Ovary (tissue), 7 donors: ENCODE measurements at regions not wholly inside any gene's neighbourhood (a gene's known extent, or its start where the extent isn't known, plus 50 kb on each side); places are given as distances from the start of the nearest gene placed in this dataset.

Source experiments
- DNase-seq, 5 donors: peaks; one replicate each; pipeline ENCODE4 v3.0.0-alpha.2; 2019 to 2020
- H3K27ac ChIP-seq, 2 donors: fragments of 200-600 bp; one replicate each; pipeline versions ENCODE4 v1.5.1 to v1.8.0; 2019 to 2022
- H3K27me3 ChIP-seq: fragments of 200-600 bp; one replicate; pipeline ENCODE4 v1.8.0; 2022
- H3K36me3 ChIP-seq: fragments of 200-600 bp; sonication (generic); one replicate; pipeline ENCODE4 v1.5.1; 2019
- H3K4me1 ChIP-seq: one replicate; pipeline ENCODE4 v1.8.1; 2013; ENCODE audit warnings: mild to moderate bottlenecking, moderate library complexity; ENCODE audit not compliant: insufficient read depth
- H3K4me3 ChIP-seq: fragments of 200-600 bp; sonication (generic); one replicate; pipeline ENCODE4 v1.5.1; 2017
- H3K9me3 ChIP-seq, 2 donors: fragments of 200-600 bp in 1 of 2; sonication (generic) in 1 of 2; one replicate each; pipeline versions ENCODE4 v1.5.1 to v1.8.1; 2013 to 2019; ENCODE audit warnings: mild to moderate bottlenecking in 1 of 2, moderate library complexity in 1 of 2
- EP300 ChIP-seq: sonication (generic); formaldehyde crosslinking; IDR thresholded peaks from one replicate; pipeline ENCODE4 v1.6.1; 2017; ENCODE audit warnings: antibody characterized with exemption
- POLR2A ChIP-seq: fragments of 450-650 bp; IDR thresholded peaks from one replicate; pipeline ENCODE4 v1.6.1; 2017; ENCODE audit warnings: antibody characterized with exemption, mild to moderate bottlenecking, moderate library complexity
- WGBS, 3 donors: extraction: QIAGEN DNeasy Blood & Tissue Kit in 1 of 3; methylation state at CpG; one replicate each; pipeline versions ENCODE4 v1.1.5 to v1.1.7; 2013 to 2017; 5-methylcytosine and 5-hydroxymethylcytosine counted together
- intact Hi-C, 4 donors: fragments of 100-400 bp; cut with DNase I; formaldehyde crosslinking; loops; one replicate each; pipeline versions ENCODE4 v1.11.0 to v1.15.1; 2022 to 2023
- TF ChIP-seq, protein P1 (sequence below), 3 donors: fragments of 450-650 bp in 2 of 3; fragments of 200-600 bp in 1 of 3; IDR thresholded peaks; one replicate each; pipeline versions ENCODE4 v1.5.1 to v1.8.0; 2016 to 2022; ENCODE audit warnings: antibody characterized with exemption in 3 of 3, mild to moderate bottlenecking in 1 of 3
- donor health status: DM: no; HTN: no; CAD: no; lungs with moderate emphysema.
- donor health status: DM: no; HTN: no; CAD: no.
- donor health status: Bipolar disorder and iron deficiency.
- donor health status: DM: no; HTN: no; CAD: no.
- donor health status: DM: yes; HTN: yes; CAD: no.

DNA sequence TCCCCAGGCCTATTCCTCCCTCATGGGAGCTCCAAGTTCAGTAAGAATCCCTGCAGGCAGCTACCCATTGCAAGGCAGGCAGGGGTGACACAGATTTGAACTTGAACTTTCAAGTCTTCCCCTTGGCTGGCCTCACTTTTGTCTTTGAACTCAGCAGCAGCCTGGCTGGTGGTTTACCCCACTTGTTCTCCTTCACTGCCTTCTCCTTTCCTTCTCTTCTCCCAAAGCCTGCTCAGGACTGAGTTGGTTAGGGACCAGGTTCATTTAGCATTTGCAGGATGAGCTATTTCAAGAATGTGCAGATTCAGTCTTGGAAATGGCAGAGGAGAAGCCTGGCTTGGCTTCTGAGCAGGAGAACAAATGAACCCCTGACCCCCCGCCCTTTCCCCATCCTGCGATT, 67.7 kb upstream of the TBX3 start:
- no peak overlapping the region for H3K27ac ChIP-seq
- no peak for DNase-seq
- H3K9me3 ChIP-seq, result no peaks in the 10 kb centered on the region
- intact Hi-C loops, result no loop called here
- no peaks in the 10 kb centered on the region for H3K36me3 ChIP-seq
- no peak overlapping the region for H3K4me3 ChIP-seq
- no peak for TF ChIP-seq POLR2A
- TF ChIP-seq, protein P1, sequence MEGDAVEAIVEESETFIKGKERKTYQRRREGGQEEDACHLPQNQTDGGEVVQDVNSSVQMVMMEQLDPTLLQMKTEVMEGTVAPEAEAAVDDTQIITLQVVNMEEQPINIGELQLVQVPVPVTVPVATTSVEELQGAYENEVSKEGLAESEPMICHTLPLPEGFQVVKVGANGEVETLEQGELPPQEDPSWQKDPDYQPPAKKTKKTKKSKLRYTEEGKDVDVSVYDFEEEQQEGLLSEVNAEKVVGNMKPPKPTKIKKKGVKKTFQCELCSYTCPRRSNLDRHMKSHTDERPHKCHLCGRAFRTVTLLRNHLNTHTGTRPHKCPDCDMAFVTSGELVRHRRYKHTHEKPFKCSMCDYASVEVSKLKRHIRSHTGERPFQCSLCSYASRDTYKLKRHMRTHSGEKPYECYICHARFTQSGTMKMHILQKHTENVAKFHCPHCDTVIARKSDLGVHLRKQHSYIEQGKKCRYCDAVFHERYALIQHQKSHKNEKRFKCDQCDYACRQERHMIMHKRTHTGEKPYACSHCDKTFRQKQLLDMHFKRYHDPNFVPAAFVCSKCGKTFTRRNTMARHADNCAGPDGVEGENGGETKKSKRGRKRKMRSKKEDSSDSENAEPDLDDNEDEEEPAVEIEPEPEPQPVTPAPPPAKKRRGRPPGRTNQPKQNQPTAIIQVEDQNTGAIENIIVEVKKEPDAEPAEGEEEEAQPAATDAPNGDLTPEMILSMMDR (IDR thresholded peaks at IDR 0.05), result no peak
- TF ChIP-seq EP300, result no peak
- H3K4me1 ChIP-seq, result peaks cover 3% of the 10 kb centered on the region
- H3K27me3 ChIP-seq, result no peaks in the 10 kb centered on the region
- 51 to 75% (median 57%) methylated on average over 2 of the region's 2 CpGs for WGBS, 3 donors

DNA sequence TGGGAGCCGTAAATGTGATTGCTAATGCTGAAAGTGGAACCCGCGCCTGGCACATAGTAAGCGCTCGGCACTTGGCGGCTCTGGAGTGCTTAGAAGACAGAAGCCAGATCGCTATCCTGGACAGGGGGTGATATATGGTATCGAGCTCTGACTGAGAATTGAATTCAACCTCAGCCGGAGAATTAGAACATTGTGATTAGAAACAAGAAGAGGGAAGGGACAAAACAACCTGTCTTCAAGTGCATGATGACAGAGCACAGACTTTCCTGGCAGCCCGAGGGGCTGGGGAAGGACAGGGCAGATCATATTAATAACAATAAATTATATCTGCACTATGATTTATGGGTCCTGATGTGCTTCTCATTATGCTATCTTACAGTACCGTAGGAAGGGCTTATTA, 66.9 kb upstream of the TBX3 start:
- TF ChIP-seq EP300 (no peak), POLR2A (no peak)
- TF ChIP-seq, protein P1 (IDR thresholded peaks at IDR 0.05), result no peak
- H3K36me3 ChIP-seq, result no peaks in the 10 kb centered on the region
- no peak overlapping the region for H3K4me3 ChIP-seq
- no peaks in the 10 kb centered on the region for H3K27me3 ChIP-seq
- H3K4me1 ChIP-seq, result peaks cover 6% of the 10 kb centered on the region
- intact Hi-C loops, result no loop called here
- H3K27ac ChIP-seq, result no peak overlapping the region
- WGBS, 3 donors, result 86 to 90% (median 89%) methylated on average over 11 of the region's 11 CpGs
- DNase-seq, result no peak
- H3K9me3 ChIP-seq, result no peaks in the 10 kb centered on the region

- intact Hi-C loops, result loop anchor here in 1 of 4 donors (5.0 kb wide), 1 partner anchor 58 kb away; no protein-coding TSS in a partner anchor
- Histone ChIP-seq H3K27ac (no peak overlapping the region), H3K9me3 (no peaks in the 10 kb centered on the region), H3K36me3 (no peaks in the 10 kb centered on the region), H3K4me1 (peaks cover 6% of the 10 kb centered on the region), H3K4me3 (no peak overlapping the region), H3K27me3 (no peaks in the 10 kb centered on the region)
- TF ChIP-seq, protein P1 (IDR thresholded peaks at IDR 0.05), result no peak
- no peak for TF ChIP-seq POLR2A
- no peak for TF ChIP-seq EP300
- 71 to 90% (median 80%) methylated on average over 3 of the region's 3 CpGs for whole genome bisulfite sequencing, 3 donors
- DNase-seq, result no peak
Measured at GRCh38 chr12:114749065-114749464, 65.1 kb upstream of the TBX3 start.

- Histone ChIP-seq H3K36me3 (no peaks in the 10 kb centered on the region), H3K27me3 (no peaks in the 10 kb centered on the region), H3K4me1 (peaks cover 6% of the 10 kb centered on the region), H3K4me3 (no peak overlapping the region), H3K9me3 (no peaks in the 10 kb centered on the region), H3K27ac (peak overlapping the region; percentile 23 to 82)
- DNase-seq, result peak in 3 of 5 donors; percentile 39 to 45 (median 42)
- no peak for TF ChIP-seq EP300
- no peak for TF ChIP-seq POLR2A
- TF ChIP-seq, protein P1 (IDR thresholded peaks at IDR 0.05), result no peak
- intact Hi-C loops, result loop anchor here in 1 of 4 donors (5.0 kb wide), 1 partner anchor 60 kb away; no protein-coding TSS in a partner anchor
- 32 to 33% (median 33%) methylated on average over 20 of the region's 20 CpGs for WGBS, 3 donors
Measured at GRCh38 chr12:114747012-114747858, 63.3 kb upstream of the TBX3 start.
